ENCODE measurements at regions not wholly inside any gene's neighbourhood (a gene's known extent, or its start where the extent isn't known, plus 50 kb on each side); places are given as distances from the start of the nearest gene placed in this dataset.

GRCh38 chr18:4765401-4765800, 310.3 kb upstream of the DLGAP1 start:
- TF ChIP-seq CTCF (IDR thresholded peaks at IDR 0.05): no peak
- TF ChIP-seq POLR2A (IDR thresholded peaks at IDR 0.05): no peak
- no peak for TF ChIP-seq POLR2AphosphoS5 (IDR thresholded peaks at IDR 0.05)
- no peak for TF ChIP-seq EP300 (IDR thresholded peaks at IDR 0.05)
